ENCODE measurements at regions not wholly inside any gene's neighbourhood (a gene's known extent, or its start where the extent isn't known, plus 50 kb on each side); places are given as distances from the start of the nearest gene placed in this dataset.
"Not testable (repeated sequence)": the region's sequence is repeated elsewhere in the genome, so short reads cannot be mapped to it uniquely, and the experiment has no call there.

GRCh38 chr3:77746048-77746447 lies 706.1 kb downstream of the ROBO2 start:
- no peak for TF ChIP-seq POLR2A (IDR thresholded peaks at IDR 0.05)
- TF ChIP-seq EP300 (IDR thresholded peaks at IDR 0.05) = no peak
- no peak for TF ChIP-seq CTCF (IDR thresholded peaks at IDR 0.05)
- no peak for DNase-seq
- Histone ChIP-seq H3K4me3 (no peak overlapping the region), H3K27ac (no peak overlapping the region), H3K4me1 (ENCODE audit: insufficient read depth) (no peaks in the 10 kb centered on the region), H3K27me3 (no peaks in the 10 kb centered on the region), H3K9me3 (no peaks in the 10 kb centered on the region), H3K36me3 (no peaks in the 10 kb centered on the region)
- WGBS, 3 donors = 94 to 100% (median 99%) methylated on average over 1 of the region's 1 CpG
- intact Hi-C loops (cut with DNase I) = no loop called here

- Histone ChIP-seq H3K9me3 (no peaks in the 10 kb centered on the region), H3K4me1 (ENCODE audit: insufficient read depth) (no peaks in the 10 kb centered on the region), H3K27me3 (no peaks in the 10 kb centered on the region), H3K4me3 (no peak overlapping the region), H3K36me3 (no peaks in the 10 kb centered on the region), H3K27ac (no peak overlapping the region)
- intact Hi-C loops (cut with DNase I) = no loop called here
- no peak for TF ChIP-seq CTCF (IDR thresholded peaks at IDR 0.05)
- no peak for TF ChIP-seq EP300 (IDR thresholded peaks at IDR 0.05)
- no peak for TF ChIP-seq POLR2A (IDR thresholded peaks at IDR 0.05)
- no peak for DNase-seq
These were observed 707.0 kb downstream of the ROBO2 start for GRCh38 chr3:77746892-77747291.

GRCh38 chr3:77756397-77756975 lies 716.6 kb downstream of the ROBO2 start:
- H3K27ac ChIP-seq; H3K4me3 ChIP-seq; H3K4me1 ChIP-seq (ENCODE audit: insufficient read depth); DNase-seq; intact Hi-C loops (cut with DNase I); H3K27me3 ChIP-seq; H3K36me3 ChIP-seq; H3K9me3 ChIP-seq: not testable (repeated sequence)
- WGBS, 3 donors = 80 to 98% (median 96%) methylated on average over 6 of the region's 6 CpGs

- H3K9me3 ChIP-seq = no peaks in the 10 kb centered on the region
- 94 to 100% (median 95%) methylated on average over 1 of the region's 1 CpG for WGBS, 3 donors
- H3K27ac ChIP-seq = no peak overlapping the region
- intact Hi-C loops (cut with DNase I) = no loop called here
- H3K4me1 ChIP-seq (ENCODE audit: insufficient read depth) = no peaks in the 10 kb centered on the region
- DNase-seq = no peak
- TF ChIP-seq POLR2A (IDR thresholded peaks at IDR 0.05) (no peak), EP300 (IDR thresholded peaks at IDR 0.05) (no peak), CTCF (IDR thresholded peaks at IDR 0.05) (no peak)
- H3K27me3 ChIP-seq = no peaks in the 10 kb centered on the region
- no peaks in the 10 kb centered on the region for H3K36me3 ChIP-seq
- H3K4me3 ChIP-seq = no peak overlapping the region
These were observed 732.6 kb downstream of the ROBO2 start for GRCh38 chr3:77772459-77772858.

GRCh38 chr3:77773084-77773483 lies 733.2 kb downstream of the ROBO2 start:
- Histone ChIP-seq H3K36me3 (no peaks in the 10 kb centered on the region), H3K27me3 (no peaks in the 10 kb centered on the region), H3K9me3 (no peaks in the 10 kb centered on the region), H3K27ac (no peak overlapping the region), H3K4me3 (no peak overlapping the region), H3K4me1 (ENCODE audit: insufficient read depth) (no peaks in the 10 kb centered on the region)
- intact Hi-C loops (cut with DNase I) = no loop called here
- DNase-seq = no peak
- WGBS, 3 donors = 93 to 95% (median 94%) methylated on average over 3 of the region's 3 CpGs
- TF ChIP-seq CTCF (IDR thresholded peaks at IDR 0.05) (no peak), POLR2A (IDR thresholded peaks at IDR 0.05) (no peak), EP300 (IDR thresholded peaks at IDR 0.05) (no peak)
